GM23338 (cell line): ENCODE measurements at regions not wholly inside any gene's neighbourhood (a gene's known extent, or its start where the extent isn't known, plus 50 kb on each side); places are given as distances from the start of the nearest gene placed in this dataset.

ENCODE experiments used
- ATAC-seq: fragments of 200-7000 bp; cut with Tn5 transposase; 3 replicates; pipeline ENCODE4 v1.9.1; 2020
- DNase-seq: peaks from one replicate; pipeline ENCODE4 v3.0.0-alpha.2; 2015; ENCODE audit warnings: low spot score
- H2AFZ ChIP-seq: fragments of 200-600 bp; sonication (generic); 2 replicates; pipeline ENCODE4 v1.8.0; 2016; ENCODE audit warnings: antibody characterized with exemption, mild to moderate bottlenecking, moderate library complexity
- H3F3A ChIP-seq: fragments of 200-600 bp; sonication (generic); replicated peaks from 2 replicates; pipeline ENCODE4 v1.8.0; 2017; ENCODE audit warnings: antibody characterized with exemption, mixed run types, low read depth
- H3K27ac ChIP-seq: fragments of 200-600 bp; sonication (generic); 2 replicates; pipeline ENCODE4 v1.6.1; 2016; ENCODE audit warnings: low read depth
- H3K27me3 ChIP-seq: fragments of 200-600 bp; sonication (generic); 2 replicates; pipeline ENCODE4 v1.8.0; 2016; ENCODE audit warnings: mild to moderate bottlenecking, mixed run types, moderate library complexity; ENCODE audit not compliant: insufficient read depth
- H3K36me3 ChIP-seq: fragments of 200-600 bp; sonication (generic); 2 replicates; pipeline ENCODE4 v1.8.0; 2016; ENCODE audit warnings: mild to moderate bottlenecking; ENCODE audit not compliant: insufficient read depth
- H3K4me1 ChIP-seq: fragments of 200-600 bp; sonication (generic); 2 replicates; pipeline ENCODE4 v1.8.0; 2016; ENCODE audit warnings: mild to moderate bottlenecking, moderate library complexity; ENCODE audit not compliant: insufficient read depth
- H3K4me2 ChIP-seq: fragments of 200-600 bp; sonication (generic); 2 replicates; pipeline ENCODE4 v1.7.1; 2017; ENCODE audit warnings: mixed run types
- H3K4me3 ChIP-seq: fragments of 200-600 bp; sonication (generic); 2 replicates; pipeline ENCODE4 v1.6.1; 2016; ENCODE audit warnings: mixed run types
- H3K79me2 ChIP-seq: fragments of 200-600 bp; sonication (generic); replicated peaks from 2 replicates; pipeline ENCODE4 v1.8.0; 2017; ENCODE audit warnings: mild to moderate bottlenecking; ENCODE audit not compliant: insufficient read depth
- H3K9me2 ChIP-seq: fragments of 200-600 bp; sonication (generic); 2 replicates; pipeline ENCODE4 v1.8.0; 2017; ENCODE audit not compliant: insufficient read depth
- H4K20me1 ChIP-seq: fragments of 200-600 bp; sonication (generic); replicated peaks from 2 replicates; pipeline ENCODE4 v1.8.0; 2017; ENCODE audit warnings: mild to moderate bottlenecking; ENCODE audit not compliant: insufficient read depth
- H3K27ac Mint-ChIP-seq: 2 replicates; pipeline ENCODE4 v1.8.0; 2020; ENCODE audit warnings: inconsistent platforms, mild to moderate bottlenecking, moderate library complexity, mixed read lengths
- H3K27me3 Mint-ChIP-seq: 3 replicates; pipeline ENCODE4 v1.8.0; 2022; ENCODE audit warnings: low read depth, mild to moderate bottlenecking, moderate library complexity, mixed read lengths, inconsistent platforms; ENCODE audit not compliant: insufficient read depth, poor library complexity
- H3K36me3 Mint-ChIP-seq: 3 replicates; pipeline ENCODE4 v1.8.0; 2021; ENCODE audit warnings: low read depth, mild to moderate bottlenecking, inconsistent platforms, moderate library complexity, mixed read lengths
- H3K4me1 Mint-ChIP-seq: 3 replicates; pipeline ENCODE4 v1.8.0; 2020; ENCODE audit warnings: mild to moderate bottlenecking, inconsistent platforms, mixed read lengths
- H3K4me3 Mint-ChIP-seq: 3 replicates; pipeline ENCODE4 v1.8.0; 2021; ENCODE audit warnings: moderate library complexity, mild to moderate bottlenecking, inconsistent platforms, mixed read lengths
- H3K9me3 Mint-ChIP-seq: 3 replicates; pipeline ENCODE4 v1.8.0; 2020; ENCODE audit warnings: moderate library complexity, mild to moderate bottlenecking, inconsistent platforms, mixed read lengths
- CREB1 ChIP-seq: fragments of 250-450 bp; sonication (Bioruptor Pico); IDR thresholded peaks from 2 replicates; pipeline ENCODE4 v1.5.0; 2020; ENCODE audit warnings: low read depth, mild to moderate bottlenecking, moderate library complexity
- EZH2 ChIP-seq: fragments of 200-600 bp; sonication (generic); IDR thresholded peaks from one replicate; pipeline ENCODE4 v1.8.0; 2017; ENCODE audit warnings: antibody characterized with exemption, mild to moderate bottlenecking, low read depth; ENCODE audit not compliant: unreplicated experiment
- EZH2phosphoT487 ChIP-seq: fragments of 200-600 bp; sonication (generic); IDR thresholded peaks from one replicate; pipeline ENCODE4 v1.8.1; 2018; ENCODE audit warnings: antibody characterized with exemption; ENCODE audit not compliant: unreplicated experiment
- JUNB ChIP-seq: IDR thresholded peaks from one replicate; pipeline ENCODE4 v1.6.1; 2016; ENCODE audit warnings: antibody characterized with exemption; ENCODE audit not compliant: unreplicated experiment
- NANOG ChIP-seq: IDR thresholded peaks from 2 replicates; pipeline ENCODE4 v1.6.1; 2016; ENCODE audit warnings: antibody characterized with exemption, borderline replicate concordance
- POLR2AphosphoS5 ChIP-seq: IDR thresholded peaks from 2 replicates; pipeline ENCODE4 v1.6.1; 2016; ENCODE audit warnings: antibody characterized with exemption, low read depth
- STAT1 ChIP-seq: IDR thresholded peaks from one replicate; pipeline ENCODE4 v1.6.1; 2016; ENCODE audit warnings: antibody characterized with exemption; ENCODE audit not compliant: unreplicated experiment
- ZNF114 ChIP-seq: fragments of 250-450 bp; sonication (Bioruptor Pico); IDR thresholded peaks from 2 replicates; pipeline ENCODE4 v1.5.0; 2020; ENCODE audit warnings: mild to moderate bottlenecking, moderate library complexity
- ZNF331 ChIP-seq: fragments of 250-450 bp; sonication (Bioruptor Pico); IDR thresholded peaks from 2 replicates; pipeline ENCODE4 v1.5.0; 2020; ENCODE audit warnings: low read depth, mild to moderate bottlenecking, moderate library complexity
- TF ChIP-seq, protein P1 (sequence below): IDR thresholded peaks from 2 replicates; pipeline ENCODE4 v1.6.1; 2016; ENCODE audit warnings: antibody characterized with exemption
- TF ChIP-seq, protein P2 (sequence below): fragments of 250-450 bp; sonication (Bioruptor Pico); IDR thresholded peaks from 2 replicates; pipeline ENCODE4 v1.5.0; 2020; ENCODE audit warnings: mild to moderate bottlenecking, moderate library complexity
- TF ChIP-seq, protein P3 (sequence below): IDR thresholded peaks from one replicate; pipeline ENCODE4 v1.6.1; 2018; ENCODE audit warnings: antibody characterized with exemption; ENCODE audit not compliant: unreplicated experiment
- TF ChIP-seq, protein P4 (sequence below), 2 experiments: fragments of 200-600 bp in 1 of 2; sonication (generic) in 1 of 2; conservative IDR thresholded peaks; 2 replicates each; pipeline versions ENCODE4 v1.5.1 to v1.6.1; 2016 to 2017; ENCODE audit warnings: antibody characterized with exemption in 2 of 2, low read depth in 2 of 2, mild to moderate bottlenecking in 2 of 2, moderate library complexity in 1 of 2

DNA sequence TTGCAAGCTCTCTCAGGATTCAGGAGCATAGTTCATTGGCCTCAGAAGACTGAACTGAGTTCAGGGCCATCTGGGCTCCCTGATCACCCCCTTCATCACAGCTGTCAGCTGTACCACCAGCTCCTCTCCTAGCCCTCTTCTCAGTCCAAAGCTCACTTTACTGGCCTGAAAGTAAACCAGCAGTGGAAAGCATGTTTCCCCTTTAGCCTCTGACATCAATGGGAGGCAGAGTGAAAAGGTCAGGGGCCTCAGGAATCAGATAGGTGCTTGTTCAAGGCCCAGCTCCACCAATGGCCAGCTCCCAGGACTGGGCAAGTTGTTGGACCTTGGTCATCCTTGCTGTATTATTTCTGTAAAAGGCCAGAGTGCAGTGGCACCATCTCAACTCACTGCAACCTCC lies 223.4 kb downstream of the TLE3 start:
- no peaks in the 10 kb centered on the region for H3F3A ChIP-seq
- no peaks in the 10 kb centered on the region for H3K36me3 ChIP-seq
- H3K9me2 ChIP-seq, result no peaks in the 10 kb centered on the region
- H3K27ac Mint-ChIP-seq, result no peak overlapping the region
- H3K9me3 Mint-ChIP-seq, result peaks cover 11% of the 10 kb centered on the region
- H3K27ac ChIP-seq, result no peak overlapping the region
- peaks cover 6% of the 10 kb centered on the region; the same call in 2 of the 3 replicates for H3K4me1 Mint-ChIP-seq
- H3K4me3 ChIP-seq, result no peak overlapping the region
- TF ChIP-seq, protein P1, sequence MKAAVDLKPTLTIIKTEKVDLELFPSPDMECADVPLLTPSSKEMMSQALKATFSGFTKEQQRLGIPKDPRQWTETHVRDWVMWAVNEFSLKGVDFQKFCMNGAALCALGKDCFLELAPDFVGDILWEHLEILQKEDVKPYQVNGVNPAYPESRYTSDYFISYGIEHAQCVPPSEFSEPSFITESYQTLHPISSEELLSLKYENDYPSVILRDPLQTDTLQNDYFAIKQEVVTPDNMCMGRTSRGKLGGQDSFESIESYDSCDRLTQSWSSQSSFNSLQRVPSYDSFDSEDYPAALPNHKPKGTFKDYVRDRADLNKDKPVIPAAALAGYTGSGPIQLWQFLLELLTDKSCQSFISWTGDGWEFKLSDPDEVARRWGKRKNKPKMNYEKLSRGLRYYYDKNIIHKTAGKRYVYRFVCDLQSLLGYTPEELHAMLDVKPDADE, result no peak
- TF ChIP-seq JUNB (no peak), CREB1 (CRISPR knock-in tag) (no peak), POLR2AphosphoS5 (no peak), STAT1 (no peak), NANOG (no peak), ZNF331 (no peak), EZH2phosphoT487 (no peak), EZH2 (no peak), ZNF114 (no peak)
- TF ChIP-seq, protein P2, sequence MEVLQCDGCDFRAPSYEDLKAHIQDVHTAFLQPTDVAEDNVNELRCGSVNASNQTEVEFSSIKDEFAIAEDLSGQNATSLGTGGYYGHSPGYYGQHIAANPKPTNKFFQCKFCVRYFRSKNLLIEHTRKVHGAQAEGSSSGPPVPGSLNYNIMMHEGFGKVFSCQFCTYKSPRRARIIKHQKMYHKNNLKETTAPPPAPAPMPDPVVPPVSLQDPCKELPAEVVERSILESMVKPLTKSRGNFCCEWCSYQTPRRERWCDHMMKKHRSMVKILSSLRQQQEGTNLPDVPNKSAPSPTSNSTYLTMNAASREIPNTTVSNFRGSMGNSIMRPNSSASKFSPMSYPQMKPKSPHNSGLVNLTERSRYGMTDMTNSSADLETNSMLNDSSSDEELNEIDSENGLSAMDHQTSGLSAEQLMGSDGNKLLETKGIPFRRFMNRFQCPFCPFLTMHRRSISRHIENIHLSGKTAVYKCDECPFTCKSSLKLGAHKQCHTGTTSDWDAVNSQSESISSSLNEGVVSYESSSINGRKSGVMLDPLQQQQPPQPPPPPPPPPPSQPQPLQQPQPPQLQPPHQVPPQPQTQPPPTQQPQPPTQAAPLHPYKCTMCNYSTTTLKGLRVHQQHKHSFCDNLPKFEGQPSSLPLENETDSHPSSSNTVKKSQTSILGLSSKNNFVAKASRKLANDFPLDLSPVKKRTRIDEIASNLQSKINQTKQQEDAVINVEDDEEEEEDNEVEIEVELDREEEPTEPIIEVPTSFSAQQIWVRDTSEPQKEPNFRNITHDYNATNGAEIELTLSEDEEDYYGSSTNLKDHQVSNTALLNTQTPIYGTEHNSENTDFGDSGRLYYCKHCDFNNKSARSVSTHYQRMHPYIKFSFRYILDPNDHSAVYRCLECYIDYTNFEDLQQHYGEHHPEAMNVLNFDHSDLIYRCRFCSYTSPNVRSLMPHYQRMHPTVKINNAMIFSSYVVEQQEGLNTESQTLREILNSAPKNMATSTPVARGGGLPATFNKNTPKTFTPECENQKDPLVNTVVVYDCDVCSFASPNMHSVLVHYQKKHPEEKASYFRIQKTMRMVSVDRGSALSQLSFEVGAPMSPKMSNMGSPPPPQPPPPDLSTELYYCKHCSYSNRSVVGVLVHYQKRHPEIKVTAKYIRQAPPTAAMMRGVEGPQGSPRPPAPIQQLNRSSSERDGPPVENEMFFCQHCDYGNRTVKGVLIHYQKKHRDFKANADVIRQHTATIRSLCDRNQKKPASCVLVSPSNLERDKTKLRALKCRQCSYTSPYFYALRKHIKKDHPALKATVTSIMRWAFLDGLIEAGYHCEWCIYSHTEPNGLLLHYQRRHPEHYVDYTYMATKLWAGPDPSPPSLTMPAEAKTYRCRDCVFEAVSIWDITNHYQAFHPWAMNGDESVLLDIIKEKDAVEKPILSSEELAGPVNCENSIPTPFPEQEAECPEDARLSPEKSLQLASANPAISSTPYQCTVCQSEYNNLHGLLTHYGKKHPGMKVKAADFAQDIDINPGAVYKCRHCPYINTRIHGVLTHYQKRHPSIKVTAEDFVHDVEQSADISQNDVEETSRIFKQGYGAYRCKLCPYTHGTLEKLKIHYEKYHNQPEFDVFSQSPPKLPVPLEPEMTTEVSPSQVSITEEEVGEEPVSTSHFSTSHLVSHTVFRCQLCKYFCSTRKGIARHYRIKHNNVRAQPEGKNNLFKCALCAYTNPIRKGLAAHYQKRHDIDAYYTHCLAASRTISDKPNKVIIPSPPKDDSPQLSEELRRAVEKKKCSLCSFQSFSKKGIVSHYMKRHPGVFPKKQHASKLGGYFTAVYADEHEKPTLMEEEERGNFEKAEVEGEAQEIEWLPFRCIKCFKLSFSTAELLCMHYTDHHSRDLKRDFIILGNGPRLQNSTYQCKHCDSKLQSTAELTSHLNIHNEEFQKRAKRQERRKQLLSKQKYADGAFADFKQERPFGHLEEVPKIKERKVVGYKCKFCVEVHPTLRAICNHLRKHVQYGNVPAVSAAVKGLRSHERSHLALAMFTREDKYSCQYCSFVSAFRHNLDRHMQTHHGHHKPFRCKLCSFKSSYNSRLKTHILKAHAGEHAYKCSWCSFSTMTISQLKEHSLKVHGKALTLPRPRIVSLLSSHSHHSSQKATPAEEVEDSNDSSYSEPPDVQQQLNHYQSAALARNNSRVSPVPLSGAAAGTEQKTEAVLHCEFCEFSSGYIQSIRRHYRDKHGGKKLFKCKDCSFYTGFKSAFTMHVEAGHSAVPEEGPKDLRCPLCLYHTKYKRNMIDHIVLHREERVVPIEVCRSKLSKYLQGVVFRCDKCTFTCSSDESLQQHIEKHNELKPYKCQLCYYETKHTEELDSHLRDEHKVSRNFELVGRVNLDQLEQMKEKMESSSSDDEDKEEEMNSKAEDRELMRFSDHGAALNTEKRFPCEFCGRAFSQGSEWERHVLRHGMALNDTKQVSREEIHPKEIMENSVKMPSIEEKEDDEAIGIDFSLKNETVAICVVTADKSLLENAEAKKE (CRISPR knock-in tag), result no peak
- TF ChIP-seq, protein P3, sequence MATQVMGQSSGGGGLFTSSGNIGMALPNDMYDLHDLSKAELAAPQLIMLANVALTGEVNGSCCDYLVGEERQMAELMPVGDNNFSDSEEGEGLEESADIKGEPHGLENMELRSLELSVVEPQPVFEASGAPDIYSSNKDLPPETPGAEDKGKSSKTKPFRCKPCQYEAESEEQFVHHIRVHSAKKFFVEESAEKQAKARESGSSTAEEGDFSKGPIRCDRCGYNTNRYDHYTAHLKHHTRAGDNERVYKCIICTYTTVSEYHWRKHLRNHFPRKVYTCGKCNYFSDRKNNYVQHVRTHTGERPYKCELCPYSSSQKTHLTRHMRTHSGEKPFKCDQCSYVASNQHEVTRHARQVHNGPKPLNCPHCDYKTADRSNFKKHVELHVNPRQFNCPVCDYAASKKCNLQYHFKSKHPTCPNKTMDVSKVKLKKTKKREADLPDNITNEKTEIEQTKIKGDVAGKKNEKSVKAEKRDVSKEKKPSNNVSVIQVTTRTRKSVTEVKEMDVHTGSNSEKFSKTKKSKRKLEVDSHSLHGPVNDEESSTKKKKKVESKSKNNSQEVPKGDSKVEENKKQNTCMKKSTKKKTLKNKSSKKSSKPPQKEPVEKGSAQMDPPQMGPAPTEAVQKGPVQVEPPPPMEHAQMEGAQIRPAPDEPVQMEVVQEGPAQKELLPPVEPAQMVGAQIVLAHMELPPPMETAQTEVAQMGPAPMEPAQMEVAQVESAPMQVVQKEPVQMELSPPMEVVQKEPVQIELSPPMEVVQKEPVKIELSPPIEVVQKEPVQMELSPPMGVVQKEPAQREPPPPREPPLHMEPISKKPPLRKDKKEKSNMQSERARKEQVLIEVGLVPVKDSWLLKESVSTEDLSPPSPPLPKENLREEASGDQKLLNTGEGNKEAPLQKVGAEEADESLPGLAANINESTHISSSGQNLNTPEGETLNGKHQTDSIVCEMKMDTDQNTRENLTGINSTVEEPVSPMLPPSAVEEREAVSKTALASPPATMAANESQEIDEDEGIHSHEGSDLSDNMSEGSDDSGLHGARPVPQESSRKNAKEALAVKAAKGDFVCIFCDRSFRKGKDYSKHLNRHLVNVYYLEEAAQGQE, result no peak
- TF ChIP-seq, protein P4, sequence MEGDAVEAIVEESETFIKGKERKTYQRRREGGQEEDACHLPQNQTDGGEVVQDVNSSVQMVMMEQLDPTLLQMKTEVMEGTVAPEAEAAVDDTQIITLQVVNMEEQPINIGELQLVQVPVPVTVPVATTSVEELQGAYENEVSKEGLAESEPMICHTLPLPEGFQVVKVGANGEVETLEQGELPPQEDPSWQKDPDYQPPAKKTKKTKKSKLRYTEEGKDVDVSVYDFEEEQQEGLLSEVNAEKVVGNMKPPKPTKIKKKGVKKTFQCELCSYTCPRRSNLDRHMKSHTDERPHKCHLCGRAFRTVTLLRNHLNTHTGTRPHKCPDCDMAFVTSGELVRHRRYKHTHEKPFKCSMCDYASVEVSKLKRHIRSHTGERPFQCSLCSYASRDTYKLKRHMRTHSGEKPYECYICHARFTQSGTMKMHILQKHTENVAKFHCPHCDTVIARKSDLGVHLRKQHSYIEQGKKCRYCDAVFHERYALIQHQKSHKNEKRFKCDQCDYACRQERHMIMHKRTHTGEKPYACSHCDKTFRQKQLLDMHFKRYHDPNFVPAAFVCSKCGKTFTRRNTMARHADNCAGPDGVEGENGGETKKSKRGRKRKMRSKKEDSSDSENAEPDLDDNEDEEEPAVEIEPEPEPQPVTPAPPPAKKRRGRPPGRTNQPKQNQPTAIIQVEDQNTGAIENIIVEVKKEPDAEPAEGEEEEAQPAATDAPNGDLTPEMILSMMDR (conservative IDR thresholded peaks at IDR 0.05; ENCODE audit: low read depth in 2 of 2), result no peak
- H4K20me1 ChIP-seq, result no peaks in the 10 kb centered on the region
- H3K4me2 ChIP-seq, result no peak overlapping the region
- no peak overlapping the region for H2AFZ ChIP-seq
- no peak overlapping the region for H3K4me3 Mint-ChIP-seq
- no peak for ATAC-seq
- H3K79me2 ChIP-seq, result no peaks in the 10 kb centered on the region
- no peak for DNase-seq
- H3K27me3 Mint-ChIP-seq, result peaks cover 5% of the 10 kb centered on the region
- no peaks in the 10 kb centered on the region for H3K4me1 ChIP-seq
- no peaks in the 10 kb centered on the region for H3K36me3 Mint-ChIP-seq
- H3K27me3 ChIP-seq, result no peaks in the 10 kb centered on the region
